LNCaP clone FGC (cell line): ENCODE measurements at regions not wholly inside any gene's neighbourhood (a gene's known extent, or its start where the extent isn't known, plus 50 kb on each side); places are given as distances from the start of the nearest gene placed in this dataset.

Experiments
- DNase-seq: peaks from one replicate; pipeline ENCODE4 v3.0.0-alpha.2; 2011; ENCODE audit warnings: low read depth
- H3K4me3 ChIP-seq: 2 replicates; pipeline ENCODE4 v1.5.1; 2011; ENCODE audit warnings: mild to moderate bottlenecking, low read depth, low read length, control low read depth
- CTCF ChIP-seq: IDR thresholded peaks from 2 replicates; pipeline ENCODE4 v1.5.1; 2012; ENCODE audit warnings: mild to moderate bottlenecking; ENCODE audit not compliant: control insufficient read depth, insufficient read depth; ENCODE audit errors: extremely low read depth

GRCh38 chr2:240275386-240275785 lies 134.9 kb upstream of the OTOS start:
- no peak for DNase-seq
- H3K4me3 ChIP-seq: no peak overlapping the region
- no peak for TF ChIP-seq CTCF

DNA sequence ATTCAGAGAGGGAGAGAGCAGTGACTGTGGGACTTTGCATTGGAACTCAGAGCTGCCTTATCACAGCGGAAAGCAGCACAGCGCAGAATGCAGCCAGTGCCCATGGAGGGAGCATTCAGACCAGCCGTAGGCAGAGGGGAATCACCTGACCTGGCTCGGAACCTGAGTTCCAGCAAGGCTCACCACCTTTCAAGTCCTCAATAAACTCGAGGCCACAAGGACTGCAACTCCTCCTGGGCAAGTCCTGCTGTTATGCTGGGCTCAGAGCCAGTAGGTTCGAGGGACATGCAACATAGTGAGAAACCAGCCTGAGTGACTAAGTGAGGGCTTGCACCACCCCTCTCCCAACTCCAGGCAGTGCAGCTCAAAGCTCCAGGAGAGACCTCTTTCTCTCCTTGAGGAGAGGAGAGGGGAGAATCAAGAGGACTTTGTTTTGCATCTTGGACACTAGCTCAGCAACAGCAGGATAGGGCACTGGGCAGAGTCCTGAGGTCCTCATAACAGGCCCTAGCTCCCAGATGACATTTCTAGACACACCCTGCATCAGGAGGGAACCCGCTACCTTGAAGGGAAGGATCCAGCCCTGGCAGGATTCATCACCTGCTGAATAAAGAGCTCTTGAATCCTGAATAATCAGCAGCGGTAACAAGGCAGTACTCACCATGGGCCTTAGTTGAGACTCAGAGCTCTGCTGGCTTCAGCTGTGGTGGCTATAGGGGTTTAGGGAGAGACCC lies 136.8 kb upstream of the OTOS start:
- no peak for DNase-seq
- H3K4me3 ChIP-seq: no peak overlapping the region
- no peak for TF ChIP-seq CTCF

- H3K4me3 ChIP-seq: no peak overlapping the region
- no peak for DNase-seq
- no peak for TF ChIP-seq CTCF
Measured at GRCh38 chr2:240277807-240278522, 137.5 kb upstream of the OTOS start.

DNA sequence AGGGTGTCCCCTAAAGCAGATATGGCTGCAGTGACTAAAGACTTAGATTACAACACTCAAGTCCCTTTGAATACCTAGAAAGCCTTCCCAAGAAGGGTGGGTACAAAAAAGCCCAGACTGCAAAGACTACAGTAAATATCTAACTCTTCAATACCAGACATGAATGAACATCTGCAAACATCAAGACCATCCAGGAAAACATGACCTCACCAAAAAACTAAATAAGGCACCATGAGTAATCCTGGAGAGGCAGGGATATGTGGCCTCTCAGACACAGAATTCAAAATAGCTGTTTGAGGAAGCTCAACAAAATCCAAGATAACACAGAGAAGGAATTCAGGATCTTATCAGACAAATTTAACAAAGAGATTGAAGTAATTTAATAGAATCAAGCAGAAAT lies 138.2 kb upstream of the OTOS start:
- no peak for TF ChIP-seq CTCF
- H3K4me3 ChIP-seq: no peak overlapping the region
- no peak for DNase-seq

DNA sequence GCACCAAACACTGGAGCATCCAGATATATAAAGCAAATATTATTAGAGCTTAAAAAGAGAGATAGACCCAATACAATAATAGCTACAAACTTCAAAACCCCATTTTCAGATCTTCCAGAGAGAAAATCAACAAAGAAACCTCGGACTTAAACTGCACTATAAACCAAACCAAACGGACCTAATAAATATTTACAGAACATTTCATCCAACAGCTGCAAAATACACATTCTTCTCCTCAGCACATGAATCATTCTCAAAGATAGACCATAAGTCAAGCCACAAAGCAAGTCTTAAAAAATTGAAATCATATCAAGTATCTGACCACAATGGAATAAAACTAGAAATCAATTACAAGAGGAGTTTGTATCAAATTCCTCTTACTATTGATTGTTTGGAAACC lies 140.2 kb upstream of the OTOS start:
- no peak overlapping the region for H3K4me3 ChIP-seq
- no peak for TF ChIP-seq CTCF
- no peak for DNase-seq

DNA sequence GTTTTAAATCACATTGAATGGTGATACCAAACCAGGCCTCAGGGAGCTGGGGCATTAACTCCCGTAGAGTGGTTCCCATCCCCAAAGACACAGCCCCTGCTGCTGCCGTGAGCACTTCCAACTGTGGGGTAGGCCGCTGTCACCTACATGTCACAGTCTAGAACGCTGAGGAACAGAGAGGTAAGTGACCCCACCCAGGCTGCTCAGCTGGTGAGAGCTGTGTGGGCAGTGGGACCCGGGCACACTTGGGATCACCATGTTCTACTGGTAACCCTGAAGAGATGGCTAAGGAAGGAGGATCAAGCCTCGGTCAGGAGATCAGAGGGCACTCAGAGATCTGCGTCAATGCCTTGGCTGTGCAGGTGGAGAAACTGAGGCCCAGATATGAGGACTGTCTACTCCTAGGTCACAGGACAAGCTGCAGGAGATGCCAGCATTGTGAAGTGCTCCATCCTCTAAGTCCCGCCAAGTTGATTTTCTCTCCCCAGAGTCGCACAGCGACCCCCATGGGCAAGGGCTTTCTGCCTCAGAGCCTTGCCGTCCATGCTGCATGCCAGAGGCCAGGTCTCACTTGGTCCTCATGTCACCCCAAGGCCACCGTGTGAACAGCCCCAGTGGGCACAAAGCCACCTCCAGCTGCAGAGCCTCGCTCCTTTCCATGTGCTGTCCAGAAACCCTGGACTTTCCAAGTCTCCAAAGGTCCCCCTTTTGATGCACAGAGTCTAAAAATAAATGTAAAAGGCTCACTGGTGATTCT lies 144.2 kb upstream of the OTOS start:
- no peak overlapping the region for H3K4me3 ChIP-seq
- no peak for TF ChIP-seq CTCF
- DNase-seq: no peak
